GM13976 (cell line): ENCODE measurements at regions not wholly inside any gene's neighbourhood (a gene's known extent, or its start where the extent isn't known, plus 50 kb on each side); places are given as distances from the start of the nearest gene placed in this dataset.

Experiments
- DNase-seq: peaks from one replicate; pipeline ENCODE4 v3.0.0; 2012; ENCODE audit warnings: low spot score
- CTCF ChIP-seq: IDR thresholded peaks from 2 replicates; pipeline ENCODE4 v1.5.1; 2012; ENCODE audit warnings: borderline replicate concordance, mild to moderate bottlenecking; ENCODE audit not compliant: insufficient read depth; ENCODE audit errors: extremely low read depth, missing control alignments, control extremely low read depth
- in situ Hi-C: fragments of 300-500 bp; cut with MboI; formaldehyde crosslinking; loops from one replicate; pipeline ENCODE4 v1.12.0; 2022; ENCODE audit warnings: low sequenced_read_pairs, mixed read lengths, inconsistent platforms; ENCODE audit not compliant: unreplicated experiment

GRCh38 chr5:67300326-67300725 lies 103.7 kb upstream of the CD180 start:
- in situ Hi-C loops = no loop called here
- no peak for DNase-seq
- no peak for TF ChIP-seq CTCF

DNA sequence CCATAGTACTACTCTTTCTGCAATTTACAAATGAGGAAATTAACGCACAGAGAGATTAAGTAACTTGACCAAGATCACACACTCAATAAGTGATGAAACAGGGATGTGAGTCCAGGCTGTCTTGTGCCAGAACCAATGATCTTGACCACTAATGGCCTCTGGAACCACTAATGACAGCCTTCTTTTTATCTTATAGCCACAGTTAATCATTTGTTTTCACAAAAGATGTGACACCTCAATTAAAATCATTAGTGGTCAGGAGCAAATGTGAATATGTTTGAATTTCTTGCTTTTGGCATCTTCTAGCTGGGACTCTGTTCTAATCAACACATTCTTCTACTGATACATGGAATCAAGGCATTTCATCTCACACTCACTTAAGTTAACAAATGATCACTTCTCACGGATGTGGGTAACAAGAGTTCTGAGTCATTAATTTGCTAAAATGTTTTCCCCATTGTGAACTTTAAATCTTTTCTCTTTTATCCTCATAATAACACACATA lies 102.7 kb upstream of the CD180 start:
- TF ChIP-seq CTCF = no peak
- in situ Hi-C loops = no loop called here
- DNase-seq = no peak

DNA sequence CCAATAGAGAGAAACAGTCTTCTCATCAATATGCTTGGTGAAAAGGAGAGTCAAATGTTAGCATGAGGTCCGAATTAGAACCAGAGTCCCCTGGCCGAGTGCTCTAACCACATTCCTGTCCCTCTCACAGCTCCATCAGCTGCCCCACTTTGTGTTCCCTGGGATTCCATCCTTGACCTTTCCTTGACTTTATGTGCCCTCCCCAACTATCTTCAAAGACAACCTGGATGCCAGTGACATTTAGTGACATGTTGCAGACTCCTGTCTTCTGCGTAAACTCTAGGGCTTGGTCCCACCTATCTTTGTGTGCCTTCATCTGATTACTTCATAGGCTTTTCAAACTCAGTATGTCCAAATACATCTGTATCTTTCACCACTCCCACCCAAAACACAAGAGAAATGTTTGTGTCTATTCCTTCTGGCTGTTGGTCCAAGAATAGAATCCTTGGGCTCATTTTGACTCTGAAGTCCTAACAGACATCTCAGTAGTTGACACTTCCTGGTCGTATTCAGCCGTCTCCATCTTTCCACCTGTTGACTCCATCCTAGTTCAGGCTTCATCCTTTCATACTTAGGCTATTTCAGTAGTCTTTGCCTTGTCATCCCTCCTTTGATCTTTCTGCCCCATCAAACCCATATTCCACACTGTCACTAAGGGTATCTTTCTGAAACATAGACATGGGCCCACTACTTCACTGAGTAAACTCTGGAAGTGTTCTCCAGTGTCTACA lies 101.4 kb upstream of the CD180 start:
- TF ChIP-seq CTCF = no peak
- in situ Hi-C loops = no loop called here
- no peak for DNase-seq

GRCh38 chr5:67297376-67297775 lies 100.8 kb upstream of the CD180 start:
- no peak for DNase-seq
- TF ChIP-seq CTCF = no peak
- in situ Hi-C loops = no loop called here

DNA sequence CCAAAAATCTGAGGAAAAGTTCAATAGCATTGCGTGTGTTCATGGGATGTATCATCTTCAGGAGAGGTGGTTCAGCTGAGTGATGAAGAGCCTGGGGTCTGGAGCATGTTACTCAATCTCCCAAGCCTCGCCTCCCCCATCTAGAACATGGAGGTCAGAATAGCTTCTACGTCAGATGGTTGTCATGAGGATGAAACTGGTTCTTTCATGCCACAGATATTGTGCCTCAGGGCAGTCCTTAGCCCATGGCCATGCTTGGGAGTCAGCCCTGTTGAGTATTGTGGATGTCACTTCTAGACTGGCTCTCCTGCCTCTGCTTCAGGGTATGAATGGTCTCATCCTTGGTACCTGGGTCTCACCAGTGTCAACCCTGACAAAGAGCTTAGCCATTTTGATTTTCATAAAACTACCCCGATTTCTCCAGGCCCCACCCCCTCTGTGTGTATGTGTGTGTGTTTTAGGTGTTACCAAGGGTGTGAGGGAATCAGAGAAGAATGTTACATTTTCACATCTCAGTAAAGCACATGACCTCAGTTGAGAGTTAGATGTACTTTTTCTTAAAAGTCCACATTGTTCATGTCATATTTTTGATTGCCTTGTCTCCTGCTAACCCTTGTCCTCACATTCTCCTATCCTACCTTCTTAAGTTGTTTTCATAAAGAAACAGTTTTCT lies 97.8 kb upstream of the CD180 start:
- no peak for TF ChIP-seq CTCF
- no peak for DNase-seq
- in situ Hi-C loops = no loop called here

GRCh38 chr5:67293226-67293625 lies 96.6 kb upstream of the CD180 start:
- DNase-seq = no peak
- no peak for TF ChIP-seq CTCF
- in situ Hi-C loops = no loop called here
